Choroid plexus epithelial cell (primary cell): ENCODE measurements at regions not wholly inside any gene's neighbourhood (a gene's known extent, or its start where the extent isn't known, plus 50 kb on each side); places are given as distances from the start of the nearest gene placed in this dataset.

Experiments used
- DNase-seq: peaks from one replicate; pipeline ENCODE4 v3.0.0-alpha.2; 2010; ENCODE audit warnings: low read depth
- H3K4me3 ChIP-seq: 2 replicates; pipeline ENCODE4 v1.5.1; 2011; ENCODE audit warnings: low read depth, mild to moderate bottlenecking, control low read depth, low read length, moderate library complexity
- CTCF ChIP-seq: conservative IDR thresholded peaks from 2 replicates; pipeline ENCODE4 v1.5.1; 2011; ENCODE audit warnings: low read depth, mild to moderate bottlenecking, control low read depth, inconsistent platforms, low read length, moderate library complexity

- no peak for DNase-seq
- TF ChIP-seq CTCF: no peak
- H3K4me3 ChIP-seq: no peak overlapping the region
Observed at GRCh38 chr4:136599890-136600289, 932.4 kb downstream of the PCDH18 start.

- no peak for DNase-seq
- peak; percentile 13 for TF ChIP-seq CTCF
- no peak overlapping the region for H3K4me3 ChIP-seq
Observed at GRCh38 chr4:136590440-136590839, 941.9 kb downstream of the PCDH18 start.

GRCh38 chr4:136583567-136583966, 948.7 kb downstream of the PCDH18 start:
- no peak for TF ChIP-seq CTCF
- DNase-seq: no peak
- H3K4me3 ChIP-seq: no peak overlapping the region

- DNase-seq: no peak
- TF ChIP-seq CTCF: no peak
- no peak overlapping the region for H3K4me3 ChIP-seq
Observed at GRCh38 chr4:136581119-136581518, 951.2 kb downstream of the PCDH18 start.

GRCh38 chr4:136575146-136575545, 957.1 kb downstream of the PCDH18 start:
- no peak for TF ChIP-seq CTCF
- DNase-seq: no peak
- H3K4me3 ChIP-seq: no peak overlapping the region

GRCh38 chr4:136573460-136573859, 958.8 kb downstream of the PCDH18 start:
- DNase-seq: no peak
- no peak overlapping the region for H3K4me3 ChIP-seq
- TF ChIP-seq CTCF: no peak

- DNase-seq: no peak
- H3K4me3 ChIP-seq: no peak overlapping the region
- no peak for TF ChIP-seq CTCF
Observed at GRCh38 chr4:136571315-136571714, 961.0 kb downstream of the PCDH18 start.
